ENCODE measurements at regions not wholly inside any gene's neighbourhood (a gene's known extent, or its start where the extent isn't known, plus 50 kb on each side); places are given as distances from the start of the nearest gene placed in this dataset.

- no peak for DNase-seq (ENCODE audit: low spot score)
Observed at GRCh38 chr21:16180614-16181013, 450.8 kb downstream of the USP25 start.

- no peak for DNase-seq (ENCODE audit: low spot score)
Observed at GRCh38 chr21:16181018-16181417, 451.2 kb downstream of the USP25 start.

GRCh38 chr21:16185766-16186165 is 456.0 kb downstream of the USP25 start:
- no peak for DNase-seq (ENCODE audit: low spot score)

GRCh38 chr21:16186742-16187141 is 457.0 kb downstream of the USP25 start:
- DNase-seq (ENCODE audit: low spot score): no peak

- DNase-seq (ENCODE audit: low spot score): no peak
Observed at GRCh38 chr21:16187603-16188301, 458.0 kb downstream of the USP25 start.

GRCh38 chr21:16192902-16193301 is 463.1 kb downstream of the USP25 start:
- DNase-seq (ENCODE audit: low spot score): no peak

GRCh38 chr21:16193496-16194094 is 463.8 kb downstream of the USP25 start:
- DNase-seq (ENCODE audit: low spot score): no peak

GRCh38 chr21:16194095-16194787 is 464.5 kb downstream of the USP25 start:
- DNase-seq (ENCODE audit: low spot score): peak; percentile 89

- peak; percentile 65 for DNase-seq (ENCODE audit: low spot score)
Observed at GRCh38 chr21:16194788-16195537, 465.2 kb downstream of the USP25 start.

- DNase-seq (ENCODE audit: low spot score): no peak
Observed at GRCh38 chr21:16195538-16195910, 465.7 kb downstream of the USP25 start.

- no peak for DNase-seq (ENCODE audit: low spot score)
Observed at GRCh38 chr21:16196001-16196400, 466.2 kb downstream of the USP25 start.

- no peak for DNase-seq (ENCODE audit: low spot score)
Observed at GRCh38 chr21:16198546-16198945, 468.8 kb downstream of the USP25 start.

GRCh38 chr21:16199539-16199938 is 469.8 kb downstream of the USP25 start:
- DNase-seq (ENCODE audit: low spot score): no peak

GRCh38 chr21:16201718-16202117 is 471.9 kb downstream of the USP25 start:
- DNase-seq (ENCODE audit: low spot score): no peak

- no peak for DNase-seq (ENCODE audit: low spot score)
Observed at GRCh38 chr21:16205527-16205926, 475.7 kb downstream of the USP25 start.

- DNase-seq (ENCODE audit: low spot score): peak; percentile 67
Observed at GRCh38 chr21:16211339-16212303, 481.8 kb downstream of the USP25 start.

- no peak for DNase-seq (ENCODE audit: low spot score)
Observed at GRCh38 chr21:16213518-16213917, 483.7 kb downstream of the USP25 start.

GRCh38 chr21:16215193-16215592 is 485.4 kb downstream of the USP25 start:
- no peak for DNase-seq (ENCODE audit: low spot score)

GRCh38 chr21:16215663-16216183 is 485.9 kb downstream of the USP25 start:
- no peak for DNase-seq (ENCODE audit: low spot score)

GRCh38 chr21:16216288-16216962 is 486.6 kb downstream of the USP25 start:
- DNase-seq (ENCODE audit: low spot score): no peak

All from Ammon's horn (tissue), 1 donor.